GM21619 (cell line): ENCODE measurements at regions not wholly inside any gene's neighbourhood (a gene's known extent, or its start where the extent isn't known, plus 50 kb on each side); places are given as distances from the start of the nearest gene placed in this dataset.
"Not testable (repeated sequence)": the region's sequence is repeated elsewhere in the genome, so short reads cannot be mapped to it uniquely, and the experiment has no call there.

Experiments
- ATAC-seq: cut with Tn5 transposase; IDR thresholded peaks from one replicate; pipeline ENCODE4 v1.9.1; 2021; ENCODE audit not compliant: unreplicated experiment

DNA sequence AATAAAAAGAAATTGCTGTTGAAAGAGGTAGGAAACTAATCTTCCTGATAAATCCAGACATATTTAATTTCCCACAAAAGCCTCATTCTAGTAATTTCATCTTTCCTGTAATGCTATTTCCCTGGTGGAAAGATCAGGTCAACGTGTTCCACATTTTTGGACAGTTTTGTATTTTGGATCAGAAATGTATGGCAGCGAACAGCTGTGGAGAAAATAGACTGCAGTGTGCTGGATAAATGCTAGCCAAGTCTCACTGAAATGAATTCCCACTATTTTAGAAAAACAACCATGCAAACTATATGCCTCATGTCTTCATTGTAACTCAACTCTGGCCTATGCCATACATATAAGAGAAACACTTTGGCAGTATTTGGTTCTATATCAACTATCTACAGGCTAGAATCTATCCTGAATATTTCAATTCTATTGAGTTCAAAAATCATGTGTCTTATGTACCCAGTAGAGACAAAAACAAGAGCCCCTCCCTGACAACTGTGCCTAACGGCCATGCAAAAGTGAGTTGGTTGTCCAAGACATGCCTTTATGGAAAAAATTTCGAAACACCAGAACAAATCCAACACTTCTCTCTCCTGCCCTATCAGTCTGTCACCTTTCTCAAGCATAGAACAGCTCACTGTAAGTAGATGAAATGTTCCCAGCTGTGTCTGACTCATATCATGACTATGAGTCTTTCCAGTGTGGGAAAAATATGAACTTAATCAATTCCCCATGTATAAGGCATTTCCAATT lies 191.3 kb upstream of the NREP start:
- no peak for ATAC-seq

- ATAC-seq, result no peak
Observed at GRCh38 chr5:111946556-111946955, 189.6 kb upstream of the NREP start.

DNA sequence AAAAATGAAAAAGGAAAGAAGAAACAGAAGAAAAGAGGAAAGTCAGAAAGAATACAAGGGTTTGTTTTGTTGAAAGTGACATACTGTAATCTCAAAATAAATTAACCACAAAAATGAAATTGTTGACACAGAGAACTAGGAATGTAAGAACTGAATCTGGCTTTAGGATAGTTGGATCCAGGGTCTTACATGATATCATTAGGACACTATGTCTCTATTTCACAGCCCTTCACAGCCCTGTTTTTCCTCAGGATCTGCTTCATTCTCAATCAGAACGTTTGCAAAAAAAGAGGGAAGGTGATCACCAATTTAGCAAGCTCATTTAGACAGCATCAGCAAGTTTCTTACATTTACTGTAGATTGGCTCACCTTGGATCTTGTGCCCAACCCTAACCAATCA lies 188.5 kb upstream of the NREP start:
- no peak for ATAC-seq

DNA sequence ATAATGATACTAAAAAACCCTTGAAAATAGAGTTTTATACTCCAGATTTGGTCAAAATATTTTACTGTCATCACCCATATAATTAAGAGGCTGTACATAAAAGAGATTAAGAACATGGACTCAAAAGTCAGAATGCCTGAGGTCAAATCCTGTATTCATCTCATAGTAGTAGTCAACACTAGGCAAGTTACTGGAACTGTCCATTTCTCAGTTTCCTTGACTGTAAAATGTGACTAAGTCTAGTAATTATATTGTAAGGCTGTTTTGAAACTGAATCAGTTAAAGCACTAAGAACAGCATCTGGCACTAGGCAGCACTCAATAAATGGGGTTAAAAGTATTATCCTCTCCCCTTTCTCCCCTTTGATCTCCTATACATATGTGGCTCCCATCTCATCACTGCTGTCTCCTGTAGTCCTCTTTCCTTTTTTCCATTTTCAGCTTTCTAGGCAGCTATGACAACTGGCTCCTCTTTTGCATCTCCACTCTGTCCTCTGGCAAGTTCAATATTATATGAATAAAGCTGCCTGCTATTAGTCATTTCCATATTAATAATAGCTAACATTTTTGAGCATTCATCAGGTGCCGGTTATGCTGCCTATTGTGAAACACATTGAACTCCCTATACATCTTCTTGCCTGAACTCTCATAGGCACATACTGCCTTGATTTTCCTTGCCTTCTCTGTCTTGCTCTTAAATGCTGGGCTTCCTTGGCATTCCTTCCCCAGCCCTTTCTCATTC lies 185.8 kb upstream of the NREP start:
- no peak for ATAC-seq

GRCh38 chr5:111942201-111942600 lies 185.2 kb upstream of the NREP start:
- ATAC-seq, result no peak

DNA sequence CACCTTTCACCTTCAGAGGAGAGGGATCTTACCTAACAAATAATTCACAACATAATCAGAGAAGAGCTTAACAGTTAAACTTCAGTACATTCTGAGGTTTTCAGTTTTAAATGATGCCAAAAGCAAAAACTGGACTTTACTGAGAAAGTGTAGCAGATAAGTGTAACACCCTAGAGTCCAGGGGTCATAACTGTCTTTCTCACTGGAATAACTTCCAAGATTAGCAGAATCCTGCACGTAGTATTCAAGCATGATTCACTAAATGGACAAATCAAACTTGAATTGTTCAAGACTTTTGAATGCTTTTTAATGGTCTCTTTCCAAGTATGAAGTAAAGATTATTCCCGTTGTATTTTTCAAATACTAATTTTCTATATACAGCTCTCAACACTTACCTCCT lies 180.1 kb upstream of the NREP start:
- ATAC-seq, result no peak

DNA sequence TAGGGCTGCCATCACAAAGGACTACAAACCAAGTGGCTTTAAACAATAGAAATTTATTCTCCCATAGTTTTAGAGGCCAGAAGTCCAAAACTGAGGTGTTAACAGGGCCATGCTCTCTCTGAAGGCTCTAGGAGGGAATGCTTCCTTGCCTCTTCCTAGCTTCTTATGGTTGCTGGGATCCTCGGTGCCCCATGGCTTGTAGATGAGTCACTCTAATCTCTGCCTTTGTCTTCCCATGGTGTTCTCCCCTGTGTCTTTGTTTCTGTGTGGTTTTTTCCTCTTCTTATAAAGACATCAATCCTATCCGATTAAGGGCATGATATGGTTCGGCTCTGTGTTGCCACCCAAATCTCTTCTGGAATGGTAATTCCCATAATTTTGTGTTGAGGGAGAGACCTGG lies 178.8 kb upstream of the NREP start:
- ATAC-seq, result no peak

- no peak for ATAC-seq
Observed at GRCh38 chr5:111935009-111935408, 178.0 kb upstream of the NREP start.

DNA sequence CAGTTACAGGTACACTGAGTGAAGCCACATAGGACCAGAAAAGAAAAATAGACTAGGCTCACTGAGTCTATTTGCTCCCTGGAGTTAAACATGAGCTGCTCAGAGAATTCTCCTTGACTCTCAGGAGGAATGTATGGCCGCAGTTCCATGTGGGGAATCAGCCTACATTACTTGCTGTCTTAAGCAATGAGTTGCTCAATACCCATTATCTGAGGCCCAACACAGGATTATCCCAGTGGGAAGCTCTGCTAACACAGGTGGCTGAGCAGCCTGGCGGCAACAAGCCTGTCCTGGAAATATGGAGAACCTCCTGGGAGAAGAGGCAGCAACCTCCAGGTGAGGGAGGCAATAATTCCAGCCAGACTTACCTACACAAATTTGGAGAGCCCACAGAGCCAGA lies 177.5 kb upstream of the NREP start:
- ATAC-seq, result no peak

GRCh38 chr5:111933086-111933485 lies 176.1 kb upstream of the NREP start:
- no peak for ATAC-seq

DNA sequence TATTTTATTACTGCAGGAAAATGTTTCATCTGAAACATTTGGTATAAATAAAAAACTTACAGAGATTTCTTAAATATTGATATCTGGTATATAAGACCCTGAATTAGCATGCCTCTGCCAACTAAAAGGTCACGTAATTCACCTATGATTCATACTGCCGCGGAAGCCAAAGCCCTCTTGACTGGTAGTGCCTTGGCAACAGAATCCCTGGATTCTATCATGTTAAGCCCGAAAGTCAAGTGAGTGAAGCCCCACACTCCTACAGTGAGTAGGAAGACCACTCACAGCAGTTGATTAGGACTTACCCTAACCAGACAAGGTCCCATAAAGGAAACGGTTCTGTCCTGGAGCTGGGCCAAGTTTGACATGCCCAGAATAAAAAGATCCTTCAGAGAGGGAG lies 175.6 kb upstream of the NREP start:
- ATAC-seq, result no peak

GRCh38 chr5:111932199-111932598 lies 175.2 kb upstream of the NREP start:
- no peak for ATAC-seq

GRCh38 chr5:111931655-111932054 lies 174.7 kb upstream of the NREP start:
- no peak for ATAC-seq

DNA sequence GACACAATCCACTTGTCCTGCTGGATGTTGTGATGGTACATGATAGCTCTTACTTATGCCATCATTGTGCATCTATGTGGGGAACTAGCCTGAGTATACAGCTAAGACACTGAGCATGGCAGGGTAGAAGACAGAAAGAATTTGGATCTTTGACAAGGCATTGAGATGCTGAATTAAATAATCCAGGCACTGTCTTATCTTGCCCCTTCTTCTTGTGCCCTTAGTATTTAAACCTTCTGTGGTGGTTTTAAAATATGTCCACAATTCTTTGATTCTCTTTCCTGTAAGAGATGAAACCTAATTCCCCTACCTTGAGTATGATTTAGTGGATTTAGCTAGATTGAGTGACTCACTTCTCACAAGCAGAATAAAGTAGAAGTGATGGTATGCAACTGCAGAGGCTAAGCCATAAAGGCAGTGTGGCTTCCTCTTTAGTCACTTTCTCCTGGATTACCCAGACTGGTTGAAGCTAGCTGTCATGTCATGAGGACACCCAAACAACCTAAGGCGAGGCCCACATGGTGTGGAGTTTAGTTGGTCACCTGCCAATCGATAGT lies 174.0 kb upstream of the NREP start:
- ATAC-seq, result no peak

- no peak for ATAC-seq
Observed at GRCh38 chr5:111930449-111930848, 173.5 kb upstream of the NREP start.

DNA sequence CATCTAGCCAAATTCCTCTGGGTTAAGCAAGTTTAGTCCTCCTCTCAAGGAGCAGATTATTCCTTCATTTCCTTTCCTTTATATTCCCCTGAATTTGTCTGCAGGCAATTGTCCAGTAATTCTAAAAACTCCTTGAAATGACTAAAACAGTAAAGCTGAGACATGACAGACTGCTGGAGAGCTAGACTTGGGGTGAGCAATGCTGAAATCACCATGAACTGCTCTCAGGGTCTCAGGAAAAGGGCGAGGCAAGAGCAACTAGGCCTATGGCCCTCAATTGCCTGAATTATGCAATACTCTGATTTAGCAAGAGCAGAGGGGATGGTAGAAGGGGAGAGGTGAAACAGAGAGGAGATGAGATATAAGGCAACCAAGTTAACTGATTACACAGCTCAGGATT lies 172.9 kb upstream of the NREP start:
- ATAC-seq, result no peak

GRCh38 chr5:111929261-111929660 lies 172.3 kb upstream of the NREP start:
- no peak for ATAC-seq

DNA sequence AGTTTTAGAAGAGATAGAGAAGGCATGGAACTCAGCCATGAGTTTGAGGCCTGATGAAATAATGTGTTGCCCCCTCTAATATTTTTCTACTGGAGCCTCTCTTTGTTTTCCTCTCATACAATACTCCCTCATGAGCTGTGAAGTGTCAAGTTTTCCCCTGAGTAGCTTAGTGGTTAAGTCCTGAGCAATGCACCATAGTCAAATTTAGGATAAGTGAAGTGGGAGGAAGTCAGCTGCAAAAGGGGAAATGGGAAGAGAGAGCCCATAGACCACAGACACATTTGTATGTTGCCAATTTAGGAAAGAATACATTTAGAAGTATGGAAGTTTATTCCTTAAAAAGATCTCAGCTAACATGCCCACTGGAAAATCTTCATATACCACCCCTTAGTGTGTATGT lies 171.5 kb upstream of the NREP start:
- no peak for ATAC-seq

GRCh38 chr5:111927191-111927590 lies 170.2 kb upstream of the NREP start:
- no peak for ATAC-seq

DNA sequence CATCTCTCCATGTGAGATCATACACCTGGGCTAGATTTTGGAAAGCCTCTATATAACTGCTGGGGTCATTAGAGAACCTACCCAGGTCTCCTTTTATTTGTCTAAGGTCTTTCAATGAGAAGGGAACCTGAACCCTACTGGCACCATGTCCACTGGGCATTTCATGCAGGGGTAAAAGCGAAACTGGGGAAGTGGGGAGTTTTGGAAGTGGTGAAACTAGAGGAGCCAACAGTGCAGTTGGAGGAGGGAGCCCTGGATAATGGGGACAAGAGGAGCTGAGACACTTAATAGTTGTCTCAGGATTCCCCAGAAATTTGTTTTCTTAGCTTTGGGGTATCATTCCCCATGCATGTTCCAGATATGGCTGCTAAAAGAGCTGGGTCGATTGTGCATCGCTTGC lies 169.0 kb upstream of the NREP start:
- ATAC-seq, result no peak

DNA sequence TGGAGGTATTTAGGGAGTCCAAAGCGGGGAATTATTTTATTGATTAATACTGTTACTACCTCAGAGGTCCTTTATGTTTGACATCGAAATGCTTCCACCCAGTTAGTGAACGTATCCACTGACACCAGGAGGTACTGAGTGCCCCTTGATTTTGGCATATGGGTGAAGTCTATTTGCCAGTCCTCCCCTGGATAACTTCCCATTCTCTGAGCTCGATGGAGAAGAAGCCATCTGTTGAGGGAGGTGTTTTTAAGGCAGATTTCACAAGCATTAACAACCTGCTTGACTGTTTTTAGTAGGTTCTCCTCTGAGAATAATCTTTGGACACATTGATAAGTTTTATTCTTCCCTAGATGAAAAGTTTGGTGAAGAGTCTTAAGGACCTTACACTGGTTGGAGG lies 165.3 kb upstream of the NREP start:
- no peak for ATAC-seq

GRCh38 chr5:111921691-111922090 lies 164.7 kb upstream of the NREP start:
- not testable (repeated sequence) for ATAC-seq
